Activated naive CD4-positive, alpha-beta T cell treated with anti-CD3 and anti-CD28 coated beads for 36 hours (primary cell): ENCODE measurements at regions not wholly inside any gene's neighbourhood (a gene's known extent, or its start where the extent isn't known, plus 50 kb on each side); places are given as distances from the start of the nearest gene placed in this dataset.

Experiments used
- CTCF ChIA-PET: fragments of 350-600 bp; sonication (Branson Sonifier 250); formaldehyde crosslinking; loops from one replicate; lab custom pipeline; 2021; ENCODE audit warnings: antibody characterized with exemption; lab: Charles Lee
- DNase-seq: peaks from one replicate; pipeline ENCODE4 v3.0.0-alpha.2; 2020
- H3K27ac Mint-ChIP-seq: one replicate; pipeline ENCODE4 v1.8.0; 2021; ENCODE audit warnings: mild to moderate bottlenecking, mixed read lengths
- H3K27me3 Mint-ChIP-seq: one replicate; pipeline ENCODE4 v1.8.0; 2021; ENCODE audit warnings: low read depth, mixed read lengths
- H3K36me3 Mint-ChIP-seq: one replicate; pipeline ENCODE4 v1.8.0; 2021; ENCODE audit warnings: low read depth, mixed read lengths
- H3K4me1 Mint-ChIP-seq: one replicate; pipeline ENCODE4 v1.8.0; 2021; ENCODE audit warnings: low read depth, mixed read lengths
- H3K4me3 Mint-ChIP-seq: one replicate; pipeline ENCODE4 v1.8.0; 2021; ENCODE audit warnings: mild to moderate bottlenecking, moderate library complexity, mixed read lengths
- H3K9me3 Mint-ChIP-seq: one replicate; pipeline ENCODE4 v1.8.0; 2021; ENCODE audit warnings: mixed read lengths
- intact Hi-C: fragments of 100-400 bp; cut with micrococcal nuclease; formaldehyde crosslinking; loops from one replicate; pipeline ENCODE4 v1.15.1; 2023

- CTCF ChIA-PET: interaction anchor here (0.6 to 0.7 kb wide), 3 partner anchors 10 to 337 kb away, joined by 3 read pairs; no protein-coding TSS in a partner anchor
- no peak for DNase-seq
- no peak overlapping the region for H3K4me3 Mint-ChIP-seq
- H3K27me3 Mint-ChIP-seq: peaks cover 3% of the 10 kb centered on the region
- no peaks in the 10 kb centered on the region for H3K36me3 Mint-ChIP-seq
- no peaks in the 10 kb centered on the region for H3K9me3 Mint-ChIP-seq
- H3K27ac Mint-ChIP-seq: no peak overlapping the region
- intact Hi-C loops: no loop called here
- no peaks in the 10 kb centered on the region for H3K4me1 Mint-ChIP-seq
Observed at GRCh38 chr4:79513576-79513975, 105.5 kb upstream of the GK2 start.

GRCh38 chr4:79512363-79512762 is 104.3 kb upstream of the GK2 start:
- peaks cover 3% of the 10 kb centered on the region for H3K27me3 Mint-ChIP-seq
- no peaks in the 10 kb centered on the region for H3K4me1 Mint-ChIP-seq
- no peak overlapping the region for H3K27ac Mint-ChIP-seq
- H3K4me3 Mint-ChIP-seq: no peak overlapping the region
- CTCF ChIA-PET: no interaction called here
- no peaks in the 10 kb centered on the region for H3K9me3 Mint-ChIP-seq
- intact Hi-C loops: no loop called here
- no peak for DNase-seq
- no peaks in the 10 kb centered on the region for H3K36me3 Mint-ChIP-seq

GRCh38 chr4:79502081-79502480 is 94.1 kb upstream of the GK2 start:
- intact Hi-C loops: no loop called here
- Mint-ChIP-seq H3K36me3 (no peaks in the 10 kb centered on the region), H3K27ac (no peak overlapping the region), H3K4me3 (no peak overlapping the region), H3K4me1 (no peaks in the 10 kb centered on the region), H3K9me3 (no peaks in the 10 kb centered on the region), H3K27me3 (peaks cover 6% of the 10 kb centered on the region)
- DNase-seq: no peak
- CTCF ChIA-PET: no interaction called here

DNA sequence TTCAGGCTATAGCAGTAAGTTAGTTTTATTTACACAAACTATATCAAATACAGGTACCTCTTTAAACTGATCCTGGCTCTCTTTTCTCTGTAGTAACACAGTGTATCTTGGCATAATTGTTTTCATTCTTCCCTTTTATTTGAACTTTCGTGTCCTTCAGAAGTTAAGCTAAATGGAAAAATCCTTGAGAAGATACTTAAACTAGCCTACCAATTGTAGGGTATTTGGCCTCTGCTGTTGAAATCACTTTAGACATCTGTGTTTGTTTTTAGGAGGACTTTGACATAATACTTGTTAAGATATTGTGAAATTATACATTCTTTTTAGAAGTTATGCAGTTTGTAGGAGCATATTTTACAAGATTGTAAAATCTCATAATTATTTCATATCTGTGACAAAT is 90.3 kb upstream of the GK2 start:
- no peak overlapping the region for H3K4me3 Mint-ChIP-seq
- H3K9me3 Mint-ChIP-seq: no peaks in the 10 kb centered on the region
- peaks cover 14% of the 10 kb centered on the region for H3K27me3 Mint-ChIP-seq
- no peak for DNase-seq
- intact Hi-C loops: no loop called here
- CTCF ChIA-PET: no interaction called here
- H3K27ac Mint-ChIP-seq: no peak overlapping the region
- no peaks in the 10 kb centered on the region for H3K4me1 Mint-ChIP-seq
- no peaks in the 10 kb centered on the region for H3K36me3 Mint-ChIP-seq

GRCh38 chr4:79497001-79497400 is 89.0 kb upstream of the GK2 start:
- peaks cover 14% of the 10 kb centered on the region for H3K27me3 Mint-ChIP-seq
- H3K4me3 Mint-ChIP-seq: no peak overlapping the region
- no peaks in the 10 kb centered on the region for H3K4me1 Mint-ChIP-seq

DNA sequence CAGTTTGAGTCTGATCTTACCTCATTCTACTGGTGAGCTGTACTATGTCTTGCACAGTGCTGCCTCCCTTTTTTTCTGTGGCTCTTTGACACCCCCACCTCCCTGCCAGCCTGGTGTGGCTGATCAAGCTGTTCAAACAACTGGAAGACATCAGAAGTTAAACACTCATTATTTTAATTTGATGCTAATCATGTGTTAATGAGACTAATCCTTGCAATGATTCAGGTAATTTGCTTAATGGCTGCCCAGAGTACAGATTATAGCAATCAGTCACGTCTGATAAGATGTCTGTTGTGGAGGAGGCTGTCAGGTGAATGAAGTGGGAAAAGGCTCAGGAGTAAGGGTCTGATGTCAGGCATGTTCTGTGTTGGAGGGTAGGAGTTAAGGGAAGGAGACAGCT is 87.4 kb upstream of the GK2 start:
- H3K27me3 Mint-ChIP-seq: peaks cover 14% of the 10 kb centered on the region
- CTCF ChIA-PET: no interaction called here
- H3K4me1 Mint-ChIP-seq: no peaks in the 10 kb centered on the region
- no peak overlapping the region for H3K27ac Mint-ChIP-seq
- intact Hi-C loops: no loop called here
- no peak overlapping the region for H3K4me3 Mint-ChIP-seq
- DNase-seq: no peak
- H3K9me3 Mint-ChIP-seq: no peaks in the 10 kb centered on the region
- H3K36me3 Mint-ChIP-seq: no peaks in the 10 kb centered on the region

More at GRCh38 chr4:79497001-79497400, 89.0 kb upstream of the GK2 start:
- Mint-ChIP-seq H3K36me3 (no peaks in the 10 kb centered on the region), H3K9me3 (no peaks in the 10 kb centered on the region), H3K27ac (no peak overlapping the region)
- intact Hi-C loops: no loop called here
- no peak for DNase-seq
- CTCF ChIA-PET: no interaction called here

- Mint-ChIP-seq H3K36me3 (no peaks in the 10 kb centered on the region), H3K9me3 (no peaks in the 10 kb centered on the region), H3K4me1 (no peaks in the 10 kb centered on the region), H3K27me3 (peaks cover 8% of the 10 kb centered on the region), H3K27ac (no peak overlapping the region), H3K4me3 (no peak overlapping the region)
- CTCF ChIA-PET: interaction anchor here (0.6 kb wide), 1 partner anchor 23 kb away, joined by 3 read pairs; no protein-coding TSS in a partner anchor
- intact Hi-C loops: no loop called here
- no peak for DNase-seq
Observed at GRCh38 chr4:79492148-79492547, 84.1 kb upstream of the GK2 start.

GRCh38 chr4:79489506-79489905 is 81.5 kb upstream of the GK2 start:
- no peak for DNase-seq
- Mint-ChIP-seq H3K9me3 (no peaks in the 10 kb centered on the region), H3K27me3 (peaks cover 5% of the 10 kb centered on the region), H3K36me3 (no peaks in the 10 kb centered on the region), H3K4me3 (no peak overlapping the region), H3K4me1 (no peaks in the 10 kb centered on the region), H3K27ac (no peak overlapping the region)
- CTCF ChIA-PET: no interaction called here
- intact Hi-C loops: no loop called here

DNA sequence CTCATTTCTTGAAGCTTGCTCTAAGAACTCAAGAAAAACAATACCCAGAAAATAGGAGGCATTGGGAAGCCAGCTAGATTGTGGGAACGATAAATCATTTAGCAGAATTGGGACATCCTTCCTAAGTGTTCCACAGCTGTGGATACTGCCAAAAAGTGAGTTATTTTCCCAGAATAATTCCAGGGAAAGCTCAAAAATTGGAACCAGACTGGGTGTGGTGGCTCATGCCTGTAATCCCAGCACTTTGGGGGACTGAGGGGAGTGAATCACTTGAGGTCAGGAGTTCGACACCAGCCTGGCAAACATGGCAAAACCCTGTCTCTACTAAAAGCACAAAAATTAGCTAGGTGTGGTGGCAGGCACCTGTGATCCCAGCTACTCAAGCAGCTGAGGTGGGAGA is 68.2 kb upstream of the GK2 start:
- H3K4me3 Mint-ChIP-seq: no peak overlapping the region
- CTCF ChIA-PET: no interaction called here

DNA sequence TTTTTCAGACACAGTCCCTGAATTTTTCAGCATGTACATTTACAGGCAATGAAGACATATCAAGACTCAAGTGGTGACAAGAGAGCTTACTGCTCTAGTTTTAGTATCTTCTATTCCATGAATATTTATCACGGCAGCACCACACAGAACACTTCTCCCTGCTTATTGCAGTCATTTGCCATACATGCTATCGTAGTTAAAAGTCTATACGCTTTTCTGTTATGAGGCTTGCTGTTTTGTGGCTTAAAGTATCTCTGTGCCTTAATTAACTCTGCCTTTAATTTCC is 65.4 kb upstream of the GK2 start:
- H3K4me3 Mint-ChIP-seq: no peak overlapping the region
- H3K9me3 Mint-ChIP-seq: no peaks in the 10 kb centered on the region
- no peaks in the 10 kb centered on the region for H3K36me3 Mint-ChIP-seq
- H3K27ac Mint-ChIP-seq: no peak overlapping the region
- peaks cover 2% of the 10 kb centered on the region for H3K27me3 Mint-ChIP-seq
- no peak for DNase-seq
- CTCF ChIA-PET: no interaction called here
- intact Hi-C loops: no loop called here
- no peaks in the 10 kb centered on the region for H3K4me1 Mint-ChIP-seq

More for the DNA sequence above, 68.2 kb upstream of the GK2 start:
- intact Hi-C loops: no loop called here
- Mint-ChIP-seq H3K27me3 (no peaks in the 10 kb centered on the region), H3K9me3 (peaks cover 1% of the 10 kb centered on the region), H3K4me1 (no peaks in the 10 kb centered on the region), H3K27ac (no peak overlapping the region), H3K36me3 (no peaks in the 10 kb centered on the region)
- no peak for DNase-seq

- Mint-ChIP-seq H3K36me3 (no peaks in the 10 kb centered on the region), H3K27ac (no peak overlapping the region), H3K9me3 (no peaks in the 10 kb centered on the region), H3K27me3 (peaks cover 2% of the 10 kb centered on the region), H3K4me1 (no peaks in the 10 kb centered on the region), H3K4me3 (no peak overlapping the region)
- no peak for DNase-seq
- intact Hi-C loops: no loop called here
- CTCF ChIA-PET: no interaction called here
Observed at GRCh38 chr4:79472693-79473438, 64.8 kb upstream of the GK2 start.

- H3K4me3 Mint-ChIP-seq: no peak overlapping the region
- H3K27ac Mint-ChIP-seq: no peak overlapping the region
- CTCF ChIA-PET: no interaction called here
- no peak for DNase-seq
- H3K4me1 Mint-ChIP-seq: no peaks in the 10 kb centered on the region
- H3K27me3 Mint-ChIP-seq: peaks cover 2% of the 10 kb centered on the region
- H3K36me3 Mint-ChIP-seq: no peaks in the 10 kb centered on the region
- H3K9me3 Mint-ChIP-seq: no peaks in the 10 kb centered on the region
- intact Hi-C loops: no loop called here
Observed at GRCh38 chr4:79472036-79472435, 64.0 kb upstream of the GK2 start.

- Mint-ChIP-seq H3K27ac (no peak overlapping the region), H3K4me3 (no peak overlapping the region), H3K36me3 (no peaks in the 10 kb centered on the region), H3K27me3 (peaks cover 2% of the 10 kb centered on the region), H3K4me1 (no peaks in the 10 kb centered on the region), H3K9me3 (no peaks in the 10 kb centered on the region)
- CTCF ChIA-PET: no interaction called here
- intact Hi-C loops: no loop called here
- no peak for DNase-seq
Observed at GRCh38 chr4:79471309-79471708, 63.3 kb upstream of the GK2 start.
